ENCODE measurements at regions not wholly inside any gene's neighbourhood (a gene's known extent, or its start where the extent isn't known, plus 50 kb on each side); places are given as distances from the start of the nearest gene placed in this dataset.

DNA sequence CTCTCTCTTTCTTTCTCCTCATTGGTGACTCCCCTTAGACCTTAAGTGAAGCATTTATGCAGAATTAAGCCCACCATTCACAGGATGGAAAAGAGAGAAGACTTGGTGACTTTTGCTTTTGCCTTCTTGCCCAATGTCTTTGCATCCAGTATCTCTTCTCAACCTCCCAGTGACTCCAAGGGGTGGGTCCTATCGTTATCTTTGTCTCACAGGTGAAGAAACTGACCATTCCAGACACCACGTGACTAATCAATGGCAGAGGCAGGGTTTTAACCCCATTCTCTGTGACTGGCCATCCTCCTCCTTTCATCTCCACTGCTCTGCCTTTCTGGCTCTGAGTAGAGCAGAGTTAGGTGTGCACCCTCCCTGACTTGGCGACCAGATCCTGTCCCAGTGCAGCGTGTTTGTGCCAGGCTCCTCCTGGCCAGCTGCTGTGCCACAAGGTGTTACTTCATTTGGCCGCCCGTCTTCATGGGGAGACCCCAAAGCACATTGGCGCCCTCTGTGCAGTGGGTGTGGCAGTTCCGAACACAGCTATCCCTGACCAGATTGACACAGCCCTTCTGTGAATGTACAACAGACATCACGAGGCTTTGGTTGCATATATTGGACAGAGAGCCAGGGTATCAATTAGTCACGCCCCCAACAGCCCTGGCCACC, 501.3 kb downstream of the CD83 start:
- Histone ChIP-seq H3K9me3 (ENCODE audit: low read depth) (no peaks in the 10 kb centered on the region), H3K4me1 (ENCODE audit: insufficient read depth) (peaks cover 19% of the 10 kb centered on the region), H2AFZ (no peak overlapping the region), H3K9me2 (replicated peaks; ENCODE audit: insufficient read depth) (no peaks in the 10 kb centered on the region), H3K4me2 (no peak overlapping the region), H3K79me2 (no peaks in the 10 kb centered on the region), H3K27ac (no peak overlapping the region), H3K4me3 (no peak overlapping the region), H3K27me3 (no peaks in the 10 kb centered on the region), H3K36me3 (replicated peaks; ENCODE audit: insufficient read depth, low read depth) (no peaks in the 10 kb centered on the region), H4K20me1 (ENCODE audit: insufficient read depth, poor library complexity, severe bottlenecking) (no peaks in the 10 kb centered on the region)
- 87% methylated on average over 10 of the region's 10 CpGs for WGBS (ENCODE audit: low lambda C conversion rate, missing lambda C conversion rate)
- DNase-seq (ENCODE audit: low spot score) = no peak
- no peak for TF ChIP-seq EZH2 (IDR thresholded peaks at IDR 0.05; ENCODE audit: borderline replicate concordance)
- no peak for TF ChIP-seq EZH2phosphoT487 (IDR thresholded peaks at IDR 0.05; ENCODE audit: low read depth, severe bottlenecking, unreplicated experiment)
- TF ChIP-seq, protein P1, sequence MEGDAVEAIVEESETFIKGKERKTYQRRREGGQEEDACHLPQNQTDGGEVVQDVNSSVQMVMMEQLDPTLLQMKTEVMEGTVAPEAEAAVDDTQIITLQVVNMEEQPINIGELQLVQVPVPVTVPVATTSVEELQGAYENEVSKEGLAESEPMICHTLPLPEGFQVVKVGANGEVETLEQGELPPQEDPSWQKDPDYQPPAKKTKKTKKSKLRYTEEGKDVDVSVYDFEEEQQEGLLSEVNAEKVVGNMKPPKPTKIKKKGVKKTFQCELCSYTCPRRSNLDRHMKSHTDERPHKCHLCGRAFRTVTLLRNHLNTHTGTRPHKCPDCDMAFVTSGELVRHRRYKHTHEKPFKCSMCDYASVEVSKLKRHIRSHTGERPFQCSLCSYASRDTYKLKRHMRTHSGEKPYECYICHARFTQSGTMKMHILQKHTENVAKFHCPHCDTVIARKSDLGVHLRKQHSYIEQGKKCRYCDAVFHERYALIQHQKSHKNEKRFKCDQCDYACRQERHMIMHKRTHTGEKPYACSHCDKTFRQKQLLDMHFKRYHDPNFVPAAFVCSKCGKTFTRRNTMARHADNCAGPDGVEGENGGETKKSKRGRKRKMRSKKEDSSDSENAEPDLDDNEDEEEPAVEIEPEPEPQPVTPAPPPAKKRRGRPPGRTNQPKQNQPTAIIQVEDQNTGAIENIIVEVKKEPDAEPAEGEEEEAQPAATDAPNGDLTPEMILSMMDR (IDR thresholded peaks at IDR 0.05; ENCODE audit: poor library complexity) = no peak

DNA sequence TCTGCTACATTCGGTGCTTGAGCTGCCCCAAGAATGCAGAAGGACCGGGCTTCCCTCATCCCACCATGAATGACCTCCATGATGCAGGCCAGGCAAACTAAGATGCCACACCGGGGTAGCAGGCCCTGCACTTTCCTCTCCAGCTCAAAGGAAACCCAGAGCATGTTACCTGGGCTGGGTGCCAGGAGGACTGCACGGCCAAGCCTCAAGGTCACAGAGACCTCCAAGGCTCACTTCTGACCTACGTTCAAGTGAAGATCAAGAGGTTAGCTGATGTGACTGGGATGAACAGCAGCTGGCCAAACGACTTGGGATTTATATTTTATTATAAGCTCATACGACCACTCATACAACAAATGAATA, 501.8 kb downstream of the CD83 start:
- Histone ChIP-seq H3K79me2 (no peaks in the 10 kb centered on the region), H3K4me1 (ENCODE audit: insufficient read depth) (peaks cover 19% of the 10 kb centered on the region), H3K4me3 (no peak overlapping the region), H3K36me3 (replicated peaks; ENCODE audit: insufficient read depth, low read depth) (no peaks in the 10 kb centered on the region), H2AFZ (no peak overlapping the region), H3K27ac (no peak overlapping the region), H3K27me3 (no peaks in the 10 kb centered on the region), H4K20me1 (ENCODE audit: insufficient read depth, poor library complexity, severe bottlenecking) (no peaks in the 10 kb centered on the region), H3K4me2 (no peak overlapping the region), H3K9me3 (ENCODE audit: low read depth) (no peaks in the 10 kb centered on the region), H3K9me2 (replicated peaks; ENCODE audit: insufficient read depth) (no peaks in the 10 kb centered on the region)
- no peak for TF ChIP-seq EZH2phosphoT487 (IDR thresholded peaks at IDR 0.05; ENCODE audit: low read depth, severe bottlenecking, unreplicated experiment)
- TF ChIP-seq EZH2 (IDR thresholded peaks at IDR 0.05; ENCODE audit: borderline replicate concordance) = no peak
- TF ChIP-seq, protein P1 (IDR thresholded peaks at IDR 0.05; ENCODE audit: poor library complexity) = no peak
- no peak for DNase-seq (ENCODE audit: low spot score)
- 80% methylated on average over 7 of the region's 7 CpGs for WGBS (ENCODE audit: low lambda C conversion rate, missing lambda C conversion rate)

GRCh38 chr6:14620522-14620921, 502.9 kb downstream of the CD83 start:
- DNase-seq (ENCODE audit: low spot score) = no peak
- no peak for TF ChIP-seq EZH2 (IDR thresholded peaks at IDR 0.05; ENCODE audit: borderline replicate concordance)
- TF ChIP-seq, protein P1 (IDR thresholded peaks at IDR 0.05; ENCODE audit: poor library complexity) = no peak
- no peak for TF ChIP-seq EZH2phosphoT487 (IDR thresholded peaks at IDR 0.05; ENCODE audit: low read depth, severe bottlenecking, unreplicated experiment)
- no peak overlapping the region for H3K27ac ChIP-seq
- no peaks in the 10 kb centered on the region for H3K9me2 ChIP-seq (replicated peaks; ENCODE audit: insufficient read depth)
- H2AFZ ChIP-seq = no peak overlapping the region
- WGBS (ENCODE audit: low lambda C conversion rate, missing lambda C conversion rate) = 92% methylated on average over 9 of the region's 9 CpGs
- H3K9me3 ChIP-seq (ENCODE audit: low read depth) = no peaks in the 10 kb centered on the region
- no peak overlapping the region for H3K4me3 ChIP-seq
- H3K36me3 ChIP-seq (replicated peaks; ENCODE audit: insufficient read depth, low read depth) = no peaks in the 10 kb centered on the region
- H4K20me1 ChIP-seq (ENCODE audit: insufficient read depth, poor library complexity, severe bottlenecking) = no peaks in the 10 kb centered on the region
- H3K27me3 ChIP-seq = no peaks in the 10 kb centered on the region
- H3K79me2 ChIP-seq = no peaks in the 10 kb centered on the region
- H3K4me2 ChIP-seq = no peak overlapping the region
- H3K4me1 ChIP-seq (ENCODE audit: insufficient read depth) = peaks cover 19% of the 10 kb centered on the region
